Naive thymus-derived CD8-positive, alpha-beta T cell (primary cell): ENCODE measurements at regions not wholly inside any gene's neighbourhood (a gene's known extent, or its start where the extent isn't known, plus 50 kb on each side); places are given as distances from the start of the nearest gene placed in this dataset.
"Not testable (repeated sequence)": the region's sequence is repeated elsewhere in the genome, so short reads cannot be mapped to it uniquely, and the experiment has no call there.

Experiments
- ATAC-seq, 2 donors: fragments of 150-1000 bp; cut with Tn5 transposase in 1 of 2; sonication (Bioruptor Pico), chemical (Tn5 transposase) in 1 of 2; 1 replicate in 1 of 2; 2 replicates in 1 of 2; pipeline ENCODE4 v1.10.0; 2021; ENCODE audit warnings: mild to moderate bottlenecking in 2 of 2, moderate library complexity in 2 of 2
- POLR2A ChIA-PET: fragments of 350-600 bp; sonication (Branson Sonifier 250); formaldehyde crosslinking; loops from one replicate; lab custom pipeline; 2021; ENCODE audit warnings: antibody characterized with exemption; lab: Charles Lee
- DNase-seq, 10 donors: peaks; one replicate each; pipeline versions ENCODE4 v3.0.0 to v3.0.0-alpha.2; 2020 to 2022
- H3K27ac Mint-ChIP-seq, 10 donors: one replicate each; pipeline ENCODE4 v1.8.0; 2020 to 2022; ENCODE audit warnings: mild to moderate bottlenecking in 10 of 10, mixed read lengths in 10 of 10, moderate library complexity in 4 of 10, inconsistent platforms in 1 of 10
- H3K27me3 Mint-ChIP-seq, 5 donors: one replicate each; pipeline ENCODE4 v1.8.0; 2021 to 2022; ENCODE audit warnings: mixed read lengths in 5 of 5
- H3K36me3 Mint-ChIP-seq, 3 donors: one replicate each; pipeline ENCODE4 v1.8.0; 2020 to 2022; ENCODE audit warnings: mixed read lengths in 3 of 3, mild to moderate bottlenecking in 2 of 3, inconsistent platforms in 1 of 3
- H3K4me1 Mint-ChIP-seq, 4 donors: one replicate each; pipeline ENCODE4 v1.8.0; 2021 to 2022; ENCODE audit warnings: mixed read lengths in 4 of 4
- H3K4me3 Mint-ChIP-seq, 10 donors: one replicate each; pipeline ENCODE4 v1.8.0; 2020 to 2022; ENCODE audit warnings: mild to moderate bottlenecking in 10 of 10, mixed read lengths in 10 of 10, moderate library complexity in 6 of 10, inconsistent platforms in 1 of 10
- H3K9me3 Mint-ChIP-seq, 9 donors: one replicate each; pipeline ENCODE4 v1.8.0; 2020 to 2022; ENCODE audit warnings: mixed read lengths in 9 of 9, mild to moderate bottlenecking in 3 of 9, inconsistent platforms in 1 of 9, moderate library complexity in 1 of 9

GRCh38 chr20:40954521-40955165 lies 74.0 kb upstream of the TOP1 start:
- no peak for DNase-seq
- no peak for ATAC-seq
- Mint-ChIP-seq H3K27me3 (peaks cover 0 to 5% (median 3%) of the 10 kb centered on the region in 5 donors), H3K9me3 (peaks cover 0 to 2% (median 0%) of the 10 kb centered on the region in 9 donors), H3K4me3 (no peak overlapping the region), H3K36me3 (no peaks in the 10 kb centered on the region), H3K27ac (no peak overlapping the region), H3K4me1 (peaks cover 0 to 4% (median under 1%) of the 10 kb centered on the region in 4 donors)
- POLR2A ChIA-PET, result no interaction called here

DNA sequence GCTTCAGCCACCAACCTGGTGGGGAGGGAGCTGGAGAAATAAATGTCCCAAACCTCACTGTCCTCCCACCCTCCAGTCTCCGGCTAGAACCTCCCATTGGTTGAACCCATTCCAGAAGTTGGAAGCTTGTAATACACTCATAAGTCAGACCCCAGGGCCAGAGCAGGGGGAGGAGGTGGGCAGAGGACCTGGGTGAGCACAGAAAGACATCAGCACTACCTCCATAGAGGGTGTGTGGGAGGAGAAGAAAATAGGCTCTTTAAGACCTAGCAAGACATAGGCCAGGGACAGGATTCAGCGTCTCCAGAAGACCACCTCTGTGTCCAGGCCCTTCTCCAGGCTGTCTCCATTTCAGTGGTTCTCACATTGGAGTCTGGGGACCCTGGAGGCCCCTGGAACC lies 73.3 kb upstream of the TOP1 start:
- peaks cover 0 to 5% (median 3%) of the 10 kb centered on the region in 5 donors for H3K27me3 Mint-ChIP-seq
- H3K36me3 Mint-ChIP-seq, result no peaks in the 10 kb centered on the region
- H3K4me3 Mint-ChIP-seq, result no peak overlapping the region
- no peak overlapping the region for H3K27ac Mint-ChIP-seq
- POLR2A ChIA-PET, result no interaction called here
- H3K4me1 Mint-ChIP-seq, result peaks cover 0 to 4% (median under 1%) of the 10 kb centered on the region in 4 donors
- ATAC-seq (no peak), DNase-seq (no peak)
- H3K9me3 Mint-ChIP-seq, result peaks cover 0 to 2% (median 0%) of the 10 kb centered on the region in 9 donors

DNA sequence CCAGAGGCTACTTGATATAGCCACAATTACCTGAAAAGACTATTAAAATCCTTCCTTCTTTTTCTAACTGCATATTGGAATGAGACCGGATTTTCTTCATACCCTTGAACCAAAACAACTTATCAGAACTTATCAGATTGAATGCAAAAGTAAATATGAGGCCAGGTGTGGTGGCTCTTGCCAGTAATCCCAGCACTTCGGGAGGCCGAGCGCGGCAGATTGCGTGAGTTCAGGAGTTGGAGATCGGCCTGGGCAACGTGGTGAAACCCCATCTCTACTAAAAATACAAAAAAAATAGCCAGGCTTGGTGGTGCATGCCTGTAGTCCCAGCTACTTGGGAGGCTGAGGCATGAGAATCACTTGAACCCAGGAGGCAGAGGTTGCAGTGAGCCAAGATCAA lies 72.8 kb upstream of the TOP1 start:
- H3K27ac Mint-ChIP-seq, H3K27me3 Mint-ChIP-seq, H3K4me1 Mint-ChIP-seq, DNase-seq, H3K36me3 Mint-ChIP-seq, ATAC-seq, H3K4me3 Mint-ChIP-seq, POLR2A ChIA-PET, H3K9me3 Mint-ChIP-seq: not testable (repeated sequence)

DNA sequence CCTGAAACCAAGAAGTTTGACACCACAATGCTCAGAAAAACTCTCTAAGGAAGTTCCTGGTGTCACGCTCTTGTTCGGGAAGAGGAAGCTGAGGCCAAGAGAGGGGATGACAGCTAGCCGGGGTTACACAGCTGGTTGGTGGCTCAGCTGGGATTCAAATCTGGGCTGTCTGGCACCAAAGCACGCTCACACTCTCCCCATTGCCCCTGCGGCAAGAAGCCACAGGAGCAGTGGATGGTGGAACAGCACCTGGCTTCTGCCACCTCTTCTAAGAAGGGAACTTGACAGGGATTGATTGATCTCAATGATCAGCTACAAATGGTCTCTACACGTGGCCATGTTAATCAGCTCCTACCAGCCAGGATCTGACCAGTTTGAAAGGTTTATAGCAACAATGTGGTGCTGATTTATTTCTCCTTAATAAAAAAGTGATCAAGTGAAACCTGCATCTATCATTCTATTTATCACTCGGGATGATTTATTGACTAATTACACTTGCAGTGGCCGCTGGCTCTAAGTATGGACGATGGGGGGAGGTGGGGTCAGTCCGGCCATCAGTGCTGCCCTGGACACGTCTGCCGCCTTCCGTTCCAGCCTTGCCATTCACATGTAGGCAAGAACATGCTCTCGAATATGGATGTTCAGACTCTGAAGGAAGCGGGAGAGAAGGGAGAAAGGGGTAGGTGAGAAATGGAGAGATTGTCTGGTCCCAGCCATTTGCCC lies 71.9 kb upstream of the TOP1 start:
- H3K27ac Mint-ChIP-seq, result peak overlapping the region in 1 of 10 donors; percentile 11
- peaks cover 0 to 2% (median 0%) of the 10 kb centered on the region in 9 donors for H3K9me3 Mint-ChIP-seq
- no peak for DNase-seq
- ATAC-seq, result no peak
- H3K36me3 Mint-ChIP-seq, result no peaks in the 10 kb centered on the region
- no peak overlapping the region for H3K4me3 Mint-ChIP-seq
- POLR2A ChIA-PET, result no interaction called here
- peaks cover 0 to 5% (median 0%) of the 10 kb centered on the region in 5 donors for H3K27me3 Mint-ChIP-seq
- H3K4me1 Mint-ChIP-seq, result peaks cover 2 to 7% (median 5%) of the 10 kb centered on the region in 4 donors

- Mint-ChIP-seq H3K9me3 (peaks cover 0 to 2% (median 0%) of the 10 kb centered on the region in 9 donors), H3K4me3 (no peak overlapping the region), H3K36me3 (no peaks in the 10 kb centered on the region), H3K4me1 (peaks cover 2 to 14% (median 10%) of the 10 kb centered on the region in 4 donors), H3K27ac (peak overlapping the region in 1 of 10 donors; percentile 11), H3K27me3 (peaks cover 0 to 5% (median 0%) of the 10 kb centered on the region in 5 donors)
- POLR2A ChIA-PET, result no interaction called here
- DNase-seq (no peak), ATAC-seq (no peak)
Measured at GRCh38 chr20:40957265-40957760, 71.3 kb upstream of the TOP1 start.

GRCh38 chr20:40958598-40958997 lies 70.0 kb upstream of the TOP1 start:
- Mint-ChIP-seq H3K36me3 (no peaks in the 10 kb centered on the region), H3K4me1 (peaks cover 3 to 14% (median 10%) of the 10 kb centered on the region in 4 donors), H3K4me3 (no peak overlapping the region), H3K27me3 (peaks cover 0 to 5% (median 0%) of the 10 kb centered on the region in 5 donors), H3K9me3 (peaks cover 0 to 2% (median 0%) of the 10 kb centered on the region in 9 donors), H3K27ac (no peak overlapping the region)
- DNase-seq, result no peak
- no peak for ATAC-seq
- POLR2A ChIA-PET, result no interaction called here

DNA sequence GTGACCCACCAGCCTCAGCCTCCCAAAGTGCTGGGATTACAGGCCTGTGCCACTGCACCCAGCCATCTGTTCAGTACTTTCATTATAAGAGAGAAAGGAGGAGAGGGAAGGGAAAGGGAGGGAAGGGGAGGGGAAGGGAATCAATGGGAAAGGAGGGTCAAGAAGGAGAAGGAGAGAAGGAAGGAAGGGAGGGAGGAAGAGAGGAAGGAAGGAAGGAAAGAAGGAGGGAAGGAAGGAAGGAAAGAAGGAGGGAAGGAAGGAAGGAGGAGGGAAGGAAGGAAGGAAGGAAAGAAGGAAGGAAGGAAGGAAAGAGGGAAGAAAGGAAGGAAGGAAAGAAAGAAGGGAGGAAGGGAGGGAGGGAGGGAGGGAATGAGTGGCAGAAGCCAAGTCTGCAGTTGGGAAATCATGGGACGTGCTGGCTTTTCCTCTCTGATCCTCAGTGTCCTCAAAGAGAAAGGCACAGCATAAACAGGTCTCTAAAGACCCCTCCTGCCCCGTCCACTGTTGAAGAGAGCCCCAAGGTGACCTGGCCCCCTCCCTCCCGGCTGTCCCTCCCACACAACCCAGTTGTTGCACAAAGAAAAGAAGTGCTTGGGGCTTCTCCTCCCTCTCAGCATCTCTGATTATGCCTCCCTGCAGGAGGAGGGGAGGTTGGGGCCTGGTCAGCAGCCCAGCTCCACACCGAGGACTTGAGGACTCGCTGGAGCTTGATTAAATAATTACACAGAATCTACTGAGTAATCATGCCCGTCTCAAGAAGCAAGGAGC lies 69.1 kb upstream of the TOP1 start:
- no peak for DNase-seq
- Mint-ChIP-seq H3K9me3 (no peaks in the 10 kb centered on the region), H3K36me3 (no peaks in the 10 kb centered on the region), H3K4me3 (no peak overlapping the region), H3K27ac (peak overlapping the region in 1 of 10 donors; percentile 62), H3K4me1 (peaks cover 3 to 14% (median 10%) of the 10 kb centered on the region in 4 donors), H3K27me3 (peaks cover 0 to 5% (median 0%) of the 10 kb centered on the region in 5 donors)
- no peak for ATAC-seq
- POLR2A ChIA-PET, result no interaction called here

DNA sequence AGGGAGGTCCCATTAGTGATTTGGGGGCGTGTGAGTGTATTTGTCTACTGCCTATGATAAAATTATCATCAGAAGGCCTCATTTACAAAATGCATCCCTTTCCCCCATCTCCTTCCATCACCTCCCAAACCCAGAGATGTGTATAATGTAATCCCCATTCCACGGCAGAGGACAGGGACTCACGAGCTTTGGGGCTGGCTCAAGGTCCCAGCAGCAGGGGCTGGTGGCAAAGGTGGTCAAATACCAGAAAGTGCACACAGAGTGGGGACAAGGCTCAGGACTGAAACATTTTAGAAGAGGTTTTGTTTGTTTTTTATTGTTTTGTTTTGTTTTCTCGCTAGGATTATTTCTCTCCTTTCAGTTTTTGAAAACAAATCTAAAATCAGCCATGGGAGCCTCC lies 68.5 kb upstream of the TOP1 start:
- no peaks in the 10 kb centered on the region for H3K36me3 Mint-ChIP-seq
- POLR2A ChIA-PET, result no interaction called here
- ATAC-seq (no peak), DNase-seq (no peak)
- H3K4me3 Mint-ChIP-seq, result no peak overlapping the region
- H3K27ac Mint-ChIP-seq, result peak overlapping the region in 1 of 10 donors; percentile 62
- H3K4me1 Mint-ChIP-seq, result peaks cover 2 to 14% (median 10%) of the 10 kb centered on the region in 4 donors
- peaks cover 0 to 5% (median 0%) of the 10 kb centered on the region in 5 donors for H3K27me3 Mint-ChIP-seq
- H3K9me3 Mint-ChIP-seq, result no peaks in the 10 kb centered on the region

GRCh38 chr20:40960521-40960956 lies 68.1 kb upstream of the TOP1 start:
- Mint-ChIP-seq H3K9me3 (no peaks in the 10 kb centered on the region), H3K4me3 (no peak overlapping the region), H3K36me3 (no peaks in the 10 kb centered on the region), H3K4me1 (peaks cover 2 to 14% (median 10%) of the 10 kb centered on the region in 4 donors), H3K27me3 (peaks cover 0 to 5% (median 0%) of the 10 kb centered on the region in 5 donors), H3K27ac (no peak overlapping the region)
- POLR2A ChIA-PET, result no interaction called here
- ATAC-seq, result no peak
- no peak for DNase-seq

DNA sequence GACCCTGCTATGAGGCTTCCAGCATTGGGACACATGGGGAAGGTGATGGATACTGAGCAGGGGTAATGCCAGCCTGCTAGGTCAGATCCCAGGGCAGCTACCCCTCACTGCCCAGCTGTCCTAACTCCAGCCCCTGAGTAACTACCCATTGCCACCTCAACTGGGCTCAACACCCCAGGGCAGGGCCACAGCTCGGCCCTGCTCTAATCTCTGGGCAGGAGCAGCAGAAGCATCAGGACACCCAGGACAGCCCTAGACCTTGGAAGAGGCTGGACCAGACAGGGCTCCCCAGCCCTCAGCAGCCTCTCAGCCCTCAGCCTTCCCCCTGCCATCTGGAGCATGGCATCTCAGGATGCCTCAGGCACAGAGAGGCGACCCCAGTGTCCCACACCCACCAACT lies 67.4 kb upstream of the TOP1 start:
- peak overlapping the region in 1 of 10 donors; percentile 25 for H3K27ac Mint-ChIP-seq
- no peak overlapping the region for H3K4me3 Mint-ChIP-seq
- H3K27me3 Mint-ChIP-seq, result peaks cover 0 to 5% (median 0%) of the 10 kb centered on the region in 5 donors
- no peak for ATAC-seq
- POLR2A ChIA-PET, result no interaction called here
- H3K4me1 Mint-ChIP-seq, result peaks cover 2 to 14% (median 10%) of the 10 kb centered on the region in 4 donors
- H3K9me3 Mint-ChIP-seq, result no peaks in the 10 kb centered on the region
- H3K36me3 Mint-ChIP-seq, result no peaks in the 10 kb centered on the region
- no peak for DNase-seq

- Mint-ChIP-seq H3K36me3 (no peaks in the 10 kb centered on the region), H3K9me3 (no peaks in the 10 kb centered on the region), H3K4me3 (no peak overlapping the region), H3K27ac (peak overlapping the region in 1 of 10 donors; percentile 68), H3K4me1 (peaks cover 2 to 12% (median 9%) of the 10 kb centered on the region in 4 donors), H3K27me3 (peaks cover 0 to 5% (median 0%) of the 10 kb centered on the region in 5 donors)
- peak; percentile 55 to 65 for ATAC-seq
- peak in 1 of 10 donors; percentile 14 for DNase-seq
- POLR2A ChIA-PET, result interaction anchor here (1.1 kb wide), 1 partner anchor 25 kb away, joined by 3 read pairs; no protein-coding TSS in a partner anchor
Measured at GRCh38 chr20:40961686-40962640, 66.7 kb upstream of the TOP1 start.
